Fibroblast of skin of abdomen (primary cell): ENCODE measurements at regions not wholly inside any gene's neighbourhood (a gene's known extent, or its start where the extent isn't known, plus 50 kb on each side); places are given as distances from the start of the nearest gene placed in this dataset.
"Not testable (repeated sequence)": the region's sequence is repeated elsewhere in the genome, so short reads cannot be mapped to it uniquely, and the experiment has no call there.

Experiments used
- DNase-seq: peaks from one replicate; pipeline ENCODE4 v3.0.0-alpha.2; 2013

DNA sequence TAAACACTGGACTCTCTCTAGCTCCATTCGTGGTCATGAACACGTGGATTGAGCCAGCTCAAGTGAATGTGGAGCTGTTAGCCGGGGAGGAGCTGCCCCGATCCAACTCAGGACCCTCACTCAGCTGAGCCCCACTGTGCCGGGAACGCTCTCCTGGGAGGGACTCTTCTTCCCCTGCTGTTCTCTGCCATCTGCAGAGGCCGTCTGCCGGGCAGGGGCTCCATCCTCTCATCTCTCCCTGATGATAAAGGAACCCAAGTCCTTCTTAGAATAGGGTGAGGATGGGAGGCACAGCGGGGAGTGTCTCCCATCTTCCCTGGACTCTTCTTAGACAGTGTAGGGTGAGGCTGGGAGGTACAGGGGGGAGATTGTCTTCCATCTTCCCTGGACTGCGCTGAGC is 120.5 kb upstream of the IRX4 start:
- DNase-seq = no peak

DNA sequence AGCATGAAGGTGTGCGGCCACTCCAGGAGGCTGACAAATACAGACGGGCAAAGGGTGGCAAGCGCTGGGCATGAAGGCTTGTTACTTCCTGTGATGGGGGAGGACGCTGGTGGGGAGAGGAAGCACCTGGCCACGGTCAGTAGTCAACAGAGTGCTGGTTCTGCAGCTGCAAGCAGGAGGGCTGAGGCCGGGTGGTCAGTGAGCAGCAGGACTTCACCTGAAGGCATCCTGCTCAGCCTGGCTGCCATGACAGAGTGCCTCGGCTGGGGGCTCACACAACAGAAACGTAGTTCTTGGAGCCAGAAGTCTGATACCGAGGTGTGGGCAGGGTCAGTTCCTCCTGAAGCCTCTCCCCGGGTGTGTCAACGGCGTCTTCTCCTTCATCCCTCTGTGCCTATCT is 118.6 kb upstream of the IRX4 start:
- no peak for DNase-seq

DNA sequence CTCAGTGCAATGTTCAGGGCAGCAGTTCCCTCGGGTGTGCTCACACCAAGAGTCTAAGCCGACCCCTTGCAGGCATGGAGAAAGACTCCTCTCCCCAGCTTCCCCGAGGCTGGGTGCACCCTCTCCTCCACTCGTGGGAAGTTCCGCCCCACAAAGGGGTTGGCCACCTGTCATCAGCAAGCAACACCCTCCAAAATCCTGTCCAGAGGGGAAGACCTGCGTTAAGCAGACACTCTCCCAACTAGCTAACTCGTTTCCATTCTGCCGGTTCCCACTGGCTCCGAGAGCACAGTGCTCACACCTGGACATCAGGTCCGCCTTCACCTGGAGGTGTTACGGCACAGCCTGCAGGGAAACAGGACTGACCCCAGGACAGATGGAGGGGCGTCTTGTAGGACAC is 117.9 kb upstream of the IRX4 start:
- no peak for DNase-seq

DNA sequence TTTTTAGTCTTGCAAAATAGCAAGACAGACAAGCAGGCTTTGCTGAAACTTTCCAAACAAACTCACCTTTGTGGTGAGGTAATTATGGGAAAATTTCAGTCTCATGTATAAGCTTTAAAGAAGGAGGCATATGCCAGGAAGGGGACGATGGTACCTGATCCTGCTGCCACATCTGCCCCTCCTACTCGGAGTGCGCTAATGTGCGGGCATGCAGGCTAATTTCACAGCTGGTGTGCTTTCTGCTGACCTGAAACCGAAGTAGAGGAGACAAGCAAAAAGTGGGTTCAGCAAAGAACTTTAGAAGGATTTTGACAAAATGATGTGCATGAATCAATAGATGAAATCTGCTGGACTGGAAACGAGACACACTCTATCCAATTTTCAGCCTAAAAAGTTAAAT is 117.1 kb upstream of the IRX4 start:
- no peak for DNase-seq

DNA sequence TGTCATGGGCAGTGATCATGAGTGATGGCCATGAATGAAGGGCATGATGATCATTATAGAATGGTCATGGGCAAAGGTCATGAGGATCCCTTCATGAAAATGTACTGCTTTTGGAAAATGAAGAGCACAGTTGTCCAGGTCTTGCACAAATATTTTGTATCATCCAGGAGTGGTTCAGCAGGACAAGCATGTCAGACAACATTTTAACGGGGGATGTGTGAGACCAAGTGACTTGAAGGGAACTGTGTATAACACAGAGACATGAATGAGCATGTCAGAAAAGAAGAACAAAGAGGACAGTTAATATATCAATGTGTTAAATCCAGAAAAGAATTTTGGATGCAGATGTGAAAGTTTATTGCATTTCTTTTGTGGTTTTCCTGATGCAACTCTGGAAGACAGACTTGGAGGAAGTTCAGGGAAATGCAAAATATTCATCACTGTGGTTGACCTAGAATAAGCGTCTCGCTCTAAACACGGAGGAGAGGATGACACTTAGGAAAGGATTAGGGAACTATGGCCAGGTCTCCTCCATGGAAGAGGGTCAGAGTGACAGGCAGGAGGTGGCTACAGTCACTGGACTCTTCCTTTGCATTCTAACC is 116.1 kb upstream of the IRX4 start:
- DNase-seq = no peak

DNA sequence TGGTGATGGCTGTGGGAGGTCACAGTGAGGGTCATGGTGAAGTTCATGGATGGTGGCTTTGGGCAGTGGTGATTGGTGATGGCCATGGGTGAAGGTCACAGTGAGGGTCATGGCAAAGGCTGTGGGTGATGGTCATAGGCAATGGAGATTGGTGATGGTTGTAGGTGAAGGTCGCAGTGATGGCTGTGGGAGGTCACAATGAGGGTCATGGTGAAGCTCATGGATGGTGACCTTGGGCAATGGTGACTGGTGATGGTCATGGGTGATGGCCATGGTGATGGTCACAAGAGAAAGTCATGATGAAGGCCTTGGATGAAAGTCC is 115.6 kb upstream of the IRX4 start:
- DNase-seq = no peak

DNA sequence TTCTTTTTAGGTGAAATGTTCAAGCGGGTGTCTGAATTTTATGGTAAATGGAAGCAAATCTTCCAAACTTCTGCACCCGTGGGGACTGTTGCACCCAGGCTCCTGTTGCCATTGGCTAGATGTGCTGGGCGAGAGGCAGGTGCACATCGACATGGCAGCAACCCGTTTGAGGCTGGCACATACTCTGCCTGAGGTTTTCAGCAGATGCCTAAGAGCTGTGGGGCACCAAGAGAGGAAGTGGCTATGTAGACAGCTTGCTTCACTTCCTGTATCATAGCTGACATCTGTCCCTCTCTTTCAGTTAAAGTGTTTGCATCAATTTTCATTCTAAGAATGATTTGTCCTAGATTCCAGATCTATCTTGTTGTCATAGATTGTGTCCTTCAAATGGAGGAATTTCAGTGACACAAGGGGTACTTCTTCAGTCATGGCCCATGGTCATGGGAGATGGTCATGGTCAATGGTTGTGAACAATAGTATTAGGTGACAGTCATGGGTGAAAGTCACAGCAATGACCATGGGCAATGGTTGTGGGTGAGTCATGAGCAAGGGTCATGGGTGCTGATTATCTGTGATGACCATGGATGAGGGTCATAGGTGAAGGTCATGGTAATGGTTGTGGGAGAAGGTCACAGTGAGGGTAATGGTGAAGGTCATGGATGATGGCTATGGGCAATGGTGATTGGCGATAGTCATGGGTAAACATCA is 115.1 kb upstream of the IRX4 start:
- no peak for DNase-seq

DNA sequence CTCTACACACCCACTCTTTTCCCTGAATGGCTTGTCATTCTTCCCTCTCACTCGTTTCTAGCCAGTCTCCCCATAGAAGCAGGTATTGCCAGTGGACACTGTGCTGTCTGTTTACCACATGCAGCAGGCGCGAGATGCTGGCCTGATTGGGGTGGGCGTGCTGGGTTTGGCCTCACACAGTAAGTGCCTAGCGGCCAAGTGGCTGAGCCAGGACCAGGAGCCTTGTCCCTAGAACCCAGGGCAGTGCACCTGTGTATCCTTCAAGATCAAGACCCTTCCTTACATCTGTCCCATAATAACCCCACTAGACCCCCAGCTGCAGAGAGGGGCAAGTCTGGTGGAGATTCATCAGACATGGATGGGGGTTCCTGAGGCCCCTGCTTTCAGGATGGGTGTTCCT is 112.8 kb upstream of the IRX4 start:
- no peak for DNase-seq

DNA sequence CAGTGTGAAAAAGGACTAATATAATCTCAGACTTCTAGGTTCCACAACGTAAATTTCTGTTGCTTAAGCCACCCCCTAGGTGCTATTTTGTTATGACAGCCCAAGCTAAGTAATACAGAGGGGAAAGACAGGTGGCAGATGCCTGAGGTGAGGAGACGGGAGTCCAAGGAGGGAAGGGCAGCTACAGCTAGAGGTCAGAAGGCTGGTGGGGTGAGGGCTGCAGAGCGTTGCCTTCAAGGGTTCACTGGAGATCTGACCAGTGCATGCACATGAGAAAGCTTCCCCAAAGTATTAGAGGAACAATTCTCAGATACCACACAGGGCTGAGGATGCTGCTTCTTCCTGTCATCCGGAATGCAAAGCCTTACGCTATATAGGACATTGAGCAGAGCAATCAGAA is 104.7 kb upstream of the IRX4 start:
- no peak for DNase-seq

DNA sequence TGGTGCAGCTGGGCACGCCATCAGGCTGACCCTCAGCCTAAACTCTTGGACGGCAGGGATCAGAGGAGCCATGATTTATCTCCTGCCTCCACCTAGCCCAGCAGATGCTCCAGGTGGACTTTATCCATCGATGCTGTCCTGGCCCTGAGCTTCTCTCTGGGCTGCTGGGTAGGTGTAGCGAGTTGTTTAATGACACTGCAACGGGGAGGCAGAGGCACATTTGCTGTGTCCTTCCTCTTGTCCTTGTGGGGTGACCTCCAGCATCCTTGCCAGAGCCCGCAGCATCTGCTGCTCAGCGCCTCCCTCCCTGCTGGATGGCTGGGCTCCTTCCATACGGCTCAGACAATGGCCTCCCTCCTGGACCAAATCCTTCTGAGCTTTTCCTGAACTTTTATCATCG is 103.1 kb upstream of the IRX4 start:
- DNase-seq = no peak

DNA sequence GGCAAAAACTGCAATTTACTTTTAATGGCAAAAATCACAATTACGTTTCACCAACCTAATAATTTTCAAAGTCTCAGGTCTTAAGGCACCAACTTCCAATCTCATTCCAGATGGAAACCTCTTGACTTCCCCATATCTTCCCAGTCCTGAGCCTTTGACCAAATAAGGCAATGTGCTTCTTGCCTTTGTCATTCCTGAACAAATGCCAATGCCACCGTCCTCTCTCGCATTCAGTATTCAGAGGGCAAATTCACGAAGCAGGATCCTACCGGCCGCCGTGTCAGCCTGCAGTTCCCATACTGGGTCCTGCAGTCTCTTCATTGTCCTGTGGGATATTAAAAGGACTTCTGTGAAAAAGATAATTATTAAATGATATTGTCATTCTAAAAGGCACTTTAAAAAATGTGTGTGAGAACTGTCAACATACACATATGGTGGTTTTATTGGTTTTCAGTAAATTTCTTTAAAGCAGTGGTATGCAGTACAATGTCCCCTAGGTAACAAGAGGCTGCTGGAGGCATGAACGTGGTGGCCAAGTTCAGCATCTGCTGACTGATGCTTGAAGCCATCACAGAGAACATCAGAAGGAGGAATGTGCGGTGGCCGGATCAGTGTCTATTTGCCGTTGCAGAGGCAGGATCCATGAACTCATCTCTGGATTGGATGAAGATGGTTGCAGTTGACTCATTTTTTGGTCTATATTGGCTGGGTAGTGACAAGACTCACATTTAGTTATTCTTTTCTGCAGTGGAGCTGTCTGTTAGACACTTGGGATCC is 101.4 kb upstream of the IRX4 start:
- DNase-seq = no peak

DNA sequence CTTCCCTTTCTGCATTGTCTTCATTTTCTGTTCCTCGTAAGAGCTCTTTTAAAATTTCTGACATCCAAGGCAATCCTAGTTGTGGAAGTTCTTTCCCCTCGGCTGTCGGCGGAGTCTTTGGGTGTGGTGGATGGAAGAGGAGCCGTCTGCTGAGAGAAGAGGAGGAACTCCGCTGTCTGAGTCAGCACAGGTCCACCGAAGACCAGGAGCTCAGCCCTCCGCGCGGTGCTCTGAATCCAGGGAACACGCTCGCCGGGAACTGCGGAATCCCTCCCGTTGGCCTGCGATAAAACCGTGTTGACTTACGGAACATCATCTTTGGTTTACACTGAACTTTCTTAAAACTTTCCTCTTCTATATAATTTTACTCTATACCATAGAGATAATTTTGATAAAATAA is 100.7 kb upstream of the IRX4 start:
- DNase-seq = no peak

DNA sequence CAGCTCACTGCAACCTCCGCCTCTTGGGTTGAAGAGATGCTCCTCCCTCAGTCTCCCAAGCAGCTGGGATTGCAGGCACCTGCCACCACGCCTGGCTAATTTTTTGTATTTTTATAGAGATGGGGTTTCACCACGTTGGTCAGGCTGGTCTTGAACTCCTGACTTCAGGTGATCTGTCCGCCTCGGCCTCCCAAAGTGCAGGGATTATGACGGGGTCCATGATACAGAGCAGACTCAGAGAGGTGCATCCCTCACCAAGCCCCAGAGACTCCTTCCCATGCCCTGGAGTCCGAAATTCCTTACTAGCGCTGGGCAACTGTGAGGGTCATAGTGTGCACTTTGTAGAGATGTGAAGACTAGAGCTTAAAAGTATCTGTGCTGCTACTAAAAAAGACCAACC is 99.8 kb upstream of the IRX4 start:
- not testable (repeated sequence) for DNase-seq

DNA sequence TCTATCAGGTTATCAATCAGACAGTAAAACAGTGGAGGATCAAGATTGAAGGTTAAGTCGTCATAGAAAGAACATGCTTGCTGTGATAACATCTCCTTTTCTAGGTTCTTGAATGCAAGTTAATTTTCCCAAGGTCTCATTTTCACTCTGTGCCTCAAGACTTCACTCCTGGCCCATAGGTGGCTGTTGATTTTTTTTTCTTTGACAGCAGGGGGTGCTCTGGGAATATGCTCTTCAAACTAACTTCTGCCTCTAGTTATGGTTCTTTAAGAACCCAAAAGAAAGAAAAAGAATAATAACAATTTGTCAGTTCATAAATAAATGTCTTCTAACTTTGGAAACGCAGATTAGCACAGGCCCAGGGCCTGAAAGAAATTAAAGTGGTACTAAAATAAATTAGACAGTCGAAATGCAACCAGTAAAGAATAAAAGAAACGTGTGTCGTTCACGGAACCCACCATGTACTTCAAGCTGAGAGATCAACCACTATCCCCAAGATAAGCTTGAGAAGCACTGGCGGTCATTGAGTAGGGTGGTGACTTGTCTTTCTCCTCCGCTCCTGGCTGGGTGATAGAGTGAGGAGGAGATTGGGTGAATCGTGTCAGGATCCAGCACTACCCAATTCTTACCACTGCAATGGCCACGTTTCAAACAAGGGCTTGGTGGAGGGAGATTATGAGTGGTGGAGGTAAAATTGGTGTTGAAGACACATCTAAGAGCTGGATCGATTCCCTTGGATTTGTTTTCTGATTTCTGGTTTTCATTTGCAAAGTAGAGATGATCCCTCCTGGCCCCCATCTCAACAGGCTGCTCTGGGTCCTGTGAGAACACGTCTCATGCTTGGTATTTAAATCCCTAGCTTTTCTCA is 93.4 kb upstream of the IRX4 start:
- DNase-seq = no peak

DNA sequence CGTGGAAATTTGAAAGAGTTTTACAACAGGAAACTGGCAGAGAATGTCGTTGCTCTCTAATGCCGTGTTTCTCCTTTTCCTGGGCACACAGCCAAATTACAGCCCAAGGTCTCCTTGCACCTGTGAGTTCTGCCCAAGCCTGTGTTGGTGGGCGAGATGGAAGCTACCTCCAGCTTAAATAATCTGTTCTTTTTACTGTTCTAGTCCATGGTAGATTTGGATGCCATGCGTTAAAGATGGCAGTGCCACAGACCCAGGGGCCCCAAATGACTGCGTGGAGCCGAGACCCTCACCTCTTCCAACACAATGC is 92.6 kb upstream of the IRX4 start:
- no peak for DNase-seq

DNA sequence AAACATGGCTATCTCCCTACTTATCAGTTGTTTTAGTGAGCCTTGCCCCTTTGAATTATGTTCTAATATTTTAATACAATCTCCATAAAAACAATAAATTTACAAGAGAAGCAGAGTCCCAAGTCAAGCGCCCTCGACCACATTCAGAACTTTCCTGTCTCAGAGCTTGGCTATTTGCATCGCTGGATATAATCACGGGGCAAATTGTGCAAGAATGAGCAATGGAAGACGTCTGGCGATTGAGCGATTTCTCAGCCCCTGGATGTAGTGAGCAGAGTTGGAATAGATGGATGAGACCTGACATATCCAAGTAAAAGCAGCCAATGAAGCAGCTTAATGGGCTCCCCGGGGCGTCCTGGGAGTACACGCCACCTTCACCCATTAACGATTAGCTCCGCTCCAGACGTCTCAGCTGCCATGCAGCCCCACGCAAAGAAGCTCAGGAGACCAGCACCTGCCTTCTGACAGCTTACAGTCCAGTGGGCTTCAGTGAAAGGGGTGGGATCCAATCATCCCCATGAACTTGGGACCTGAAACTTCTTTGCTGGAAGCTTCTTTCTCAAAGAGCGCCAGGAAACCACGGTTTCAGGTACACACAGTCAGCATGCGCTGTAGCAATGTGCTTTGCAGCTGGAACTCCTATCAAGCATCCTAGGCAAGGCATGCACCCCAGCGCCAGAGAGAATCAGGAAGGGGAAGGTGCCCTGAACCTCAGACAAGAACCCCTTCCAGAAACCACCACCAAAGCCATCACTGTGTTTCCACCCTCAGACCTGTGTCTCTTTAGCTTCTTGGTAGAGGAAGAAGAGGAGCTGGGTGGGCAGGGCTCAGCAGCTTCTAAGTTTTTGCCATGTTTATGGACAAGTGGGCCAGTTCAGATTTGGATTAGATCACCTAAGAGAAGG is 92.0 kb upstream of the IRX4 start:
- no peak for DNase-seq

DNA sequence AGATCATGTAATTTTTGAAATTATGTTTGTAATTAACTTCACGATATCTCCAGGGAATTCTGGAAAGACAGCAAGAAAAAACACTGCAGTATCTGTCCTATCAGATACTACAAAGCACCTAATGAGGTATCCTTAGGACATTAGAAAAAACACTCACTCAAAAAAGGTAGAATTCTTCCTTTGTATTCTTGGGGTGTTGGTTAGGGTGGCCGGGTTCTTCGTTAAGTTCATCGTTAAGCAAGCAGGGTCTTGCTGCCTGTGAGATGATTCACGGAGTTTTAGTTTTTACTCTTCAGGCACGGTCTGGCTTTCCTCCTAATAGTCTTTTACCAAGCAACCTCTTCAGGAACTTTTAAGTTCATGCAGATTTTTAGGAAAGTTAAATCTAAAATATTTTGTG is 91.4 kb upstream of the IRX4 start:
- no peak for DNase-seq

DNA sequence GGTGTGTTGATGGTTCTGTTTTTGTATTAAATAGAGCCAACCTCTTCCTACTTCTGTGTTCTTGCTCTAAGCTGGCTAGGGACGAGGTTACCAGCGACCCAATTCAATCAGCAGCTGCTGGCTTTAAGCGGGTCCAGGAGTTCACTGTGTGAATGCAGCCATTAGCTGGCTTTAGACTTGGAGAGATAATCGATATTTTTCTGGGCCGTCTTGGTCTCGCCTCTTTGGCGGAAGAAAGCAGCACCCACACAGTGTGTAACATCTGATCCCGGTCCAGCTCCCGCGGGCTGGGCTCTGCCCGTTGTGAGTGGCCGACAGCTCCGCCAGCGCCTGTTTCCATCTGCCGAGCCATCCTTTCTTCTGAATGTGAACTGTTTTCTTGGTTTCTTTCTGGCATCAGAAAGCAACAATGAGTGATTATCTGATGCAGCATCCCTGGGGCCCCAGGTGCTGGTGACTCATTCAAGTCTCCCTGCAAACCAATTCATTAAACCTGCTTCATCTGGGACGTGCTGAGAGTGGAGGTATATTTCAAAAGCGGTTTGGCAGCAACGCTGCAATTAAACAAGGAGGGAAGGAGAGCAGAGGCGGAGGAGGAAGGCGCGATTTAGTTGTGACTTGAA is 90.8 kb upstream of the IRX4 start:
- DNase-seq = no peak

DNA sequence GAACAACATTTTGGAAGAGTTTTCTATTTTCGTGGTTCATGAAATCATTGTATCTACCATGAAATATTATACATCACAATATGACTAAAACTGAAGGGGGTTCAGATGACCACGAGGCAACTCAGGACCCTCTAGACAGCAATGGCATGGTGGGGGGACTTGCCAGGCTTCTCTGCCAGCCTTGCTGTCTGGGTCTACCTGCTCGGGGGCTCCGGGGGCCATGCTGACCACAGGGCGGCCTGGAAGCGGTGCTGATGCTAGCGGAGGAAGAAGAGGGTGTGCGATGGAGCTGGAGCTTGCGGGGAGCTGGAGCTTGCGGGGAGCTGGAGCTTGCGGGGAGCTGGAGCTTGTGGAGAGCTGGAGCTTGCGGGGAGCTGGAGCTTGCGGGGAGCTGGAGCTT is 89.2 kb upstream of the IRX4 start:
- no peak for DNase-seq

DNA sequence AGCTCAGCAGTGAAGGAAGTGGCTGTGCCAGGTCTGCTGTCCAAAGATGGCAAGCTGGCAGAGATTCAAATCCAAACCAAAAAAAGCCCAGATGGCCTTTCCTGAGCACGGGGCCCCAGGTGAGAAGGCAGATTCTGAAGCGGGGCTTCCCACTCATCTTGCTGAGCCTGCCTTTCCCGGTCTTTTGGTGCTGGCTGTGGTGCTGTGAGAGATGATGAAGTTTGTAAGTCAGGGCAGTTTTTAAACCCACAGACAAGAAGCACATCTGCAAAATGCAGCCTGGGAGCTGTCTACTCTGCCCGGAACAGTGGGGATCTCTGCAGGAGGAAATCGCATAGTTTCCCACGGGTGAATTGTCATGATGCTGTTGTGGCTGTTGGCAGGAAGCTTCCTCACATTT is 85.0 kb upstream of the IRX4 start:
- no peak for DNase-seq

DNA sequence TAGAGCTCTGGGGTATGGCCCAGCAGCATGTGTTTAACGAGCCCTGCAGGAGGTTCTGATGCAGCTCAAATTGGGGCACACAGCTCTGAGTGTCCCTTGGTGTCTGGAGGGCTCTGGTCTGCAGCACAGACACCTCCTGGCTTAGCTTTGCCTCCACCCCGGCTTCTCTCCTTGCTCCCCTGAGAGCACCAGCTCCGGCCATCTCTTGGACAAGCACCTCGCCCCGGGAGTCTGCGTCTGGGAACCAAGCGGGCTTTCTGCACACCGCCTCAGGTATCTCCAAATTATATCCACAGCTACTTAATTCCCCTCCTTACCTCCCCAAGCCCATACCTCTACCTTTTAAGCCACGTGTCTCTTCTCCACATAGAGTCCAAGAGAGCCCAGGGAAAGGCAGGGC is 83.7 kb upstream of the IRX4 start:
- DNase-seq = no peak

DNA sequence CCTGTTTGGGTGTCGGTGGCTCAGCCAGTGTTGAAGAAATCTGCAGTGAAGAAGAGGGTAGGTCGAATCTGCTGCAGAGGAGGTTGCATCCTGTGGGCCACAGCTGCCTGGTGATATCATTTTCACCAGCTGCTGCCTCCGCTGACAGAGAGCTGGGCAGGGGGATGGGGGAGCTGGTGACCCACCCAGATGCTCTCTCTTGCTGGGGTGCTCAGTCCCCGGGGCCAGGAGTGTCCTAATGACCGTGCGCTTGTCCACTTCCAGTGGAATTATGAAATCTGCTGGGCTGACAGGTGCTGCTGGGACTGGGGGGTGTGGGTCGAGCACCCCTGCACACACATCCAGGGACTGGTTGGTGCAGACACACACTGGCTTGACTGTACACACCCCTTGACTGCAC is 83.2 kb upstream of the IRX4 start:
- DNase-seq = no peak
